OCI-M2 (cell line): ENCODE measurements at regions not wholly inside any gene's neighbourhood (a gene's known extent, or its start where the extent isn't known, plus 50 kb on each side); places are given as distances from the start of the nearest gene placed in this dataset.

Experiments used
- DNase-seq: peaks from one replicate; lab custom pipeline; 2025; ENCODE audit not compliant: unreplicated experiment; lab: John Stamatoyannopoulos, UW

DNA sequence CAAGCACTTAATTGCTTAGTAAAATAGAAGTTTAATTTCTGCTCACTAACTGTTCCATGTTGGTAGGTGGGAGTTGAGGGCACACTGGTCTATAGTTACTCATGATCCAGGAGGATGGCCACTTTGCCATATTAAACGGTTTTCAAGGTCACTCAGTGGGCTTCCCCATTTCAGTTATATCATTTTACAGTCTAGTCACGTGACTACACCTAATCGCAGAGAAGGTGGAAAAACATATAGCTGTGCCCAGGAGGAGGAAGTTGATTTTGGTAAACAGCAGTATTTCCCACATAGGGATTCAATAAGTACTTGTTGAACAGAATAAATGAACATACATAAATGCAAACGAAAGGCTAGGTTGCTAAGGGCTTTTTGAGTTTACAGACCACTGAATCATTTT lies 541.1 kb upstream of the CAMK1G start:
- no peak for DNase-seq

DNA sequence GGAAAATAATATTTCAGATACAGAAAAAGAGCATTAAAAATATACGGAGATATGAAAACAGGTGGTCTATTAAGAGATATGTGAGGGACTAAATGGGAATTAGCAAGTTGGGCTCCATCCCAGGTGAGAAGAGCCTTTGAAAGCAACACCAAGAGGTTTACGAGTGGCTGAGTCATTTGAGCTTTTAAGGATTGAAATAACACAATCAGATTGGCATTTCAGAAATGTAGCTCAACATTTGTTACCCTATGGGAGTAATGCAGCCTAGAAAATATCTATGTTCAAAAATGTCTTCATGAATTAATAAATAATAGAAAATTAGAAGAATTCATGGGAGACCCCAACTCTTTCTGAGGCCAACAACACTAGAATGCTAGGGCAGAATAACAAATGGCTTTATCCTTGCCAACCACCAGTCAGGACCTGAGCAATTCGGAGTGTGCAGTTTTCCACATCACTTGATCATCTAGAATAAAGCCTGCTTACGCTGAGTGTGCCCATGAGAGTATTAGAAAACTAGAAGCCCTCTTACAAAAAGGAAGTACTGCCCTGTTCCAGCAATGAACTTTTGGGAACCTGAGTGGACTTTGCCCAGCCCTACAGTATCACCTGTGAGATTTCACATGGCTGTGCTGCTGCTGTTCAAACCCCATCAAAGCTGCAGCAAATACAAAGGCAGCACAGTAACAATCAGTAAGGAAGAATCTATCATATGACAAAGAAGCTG lies 538.0 kb upstream of the CAMK1G start:
- DNase-seq: no peak

DNA sequence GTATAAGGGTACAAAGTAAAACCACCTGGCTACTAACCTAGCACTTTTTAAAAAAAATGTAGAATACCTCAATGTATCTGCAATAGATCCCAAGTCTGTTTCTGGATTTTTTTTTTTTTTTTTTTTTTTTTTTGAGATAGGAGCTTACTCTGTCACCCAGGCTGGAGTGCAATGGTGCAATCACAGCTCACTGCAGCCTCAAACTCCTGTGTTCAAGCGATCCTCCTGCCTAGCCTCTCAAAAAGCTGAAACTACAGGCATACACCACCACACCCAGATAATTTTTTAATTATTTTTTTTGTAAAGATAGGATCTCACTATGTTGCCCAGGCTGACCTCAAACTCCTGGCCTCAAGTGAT lies 537.5 kb upstream of the CAMK1G start:
- DNase-seq: no peak

DNA sequence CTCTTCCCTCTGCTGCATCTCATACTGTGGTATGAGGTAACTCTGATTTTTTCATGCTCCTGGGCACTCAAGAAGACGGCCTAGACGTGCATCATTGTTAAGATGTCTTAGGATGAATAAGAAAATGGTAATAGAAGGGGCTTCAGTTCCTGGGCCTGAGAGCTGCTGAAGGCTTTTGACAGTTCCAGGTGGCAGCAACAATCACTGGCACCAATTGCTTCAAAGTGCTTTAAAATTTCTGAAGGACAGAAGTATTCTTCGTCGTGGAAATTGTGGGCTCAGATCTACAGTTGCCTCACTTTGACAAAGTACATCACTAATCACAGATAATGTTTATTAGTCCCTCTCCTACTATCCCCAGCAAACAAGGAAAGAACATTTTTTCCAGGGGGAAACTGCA lies 536.6 kb upstream of the CAMK1G start:
- DNase-seq: no peak

DNA sequence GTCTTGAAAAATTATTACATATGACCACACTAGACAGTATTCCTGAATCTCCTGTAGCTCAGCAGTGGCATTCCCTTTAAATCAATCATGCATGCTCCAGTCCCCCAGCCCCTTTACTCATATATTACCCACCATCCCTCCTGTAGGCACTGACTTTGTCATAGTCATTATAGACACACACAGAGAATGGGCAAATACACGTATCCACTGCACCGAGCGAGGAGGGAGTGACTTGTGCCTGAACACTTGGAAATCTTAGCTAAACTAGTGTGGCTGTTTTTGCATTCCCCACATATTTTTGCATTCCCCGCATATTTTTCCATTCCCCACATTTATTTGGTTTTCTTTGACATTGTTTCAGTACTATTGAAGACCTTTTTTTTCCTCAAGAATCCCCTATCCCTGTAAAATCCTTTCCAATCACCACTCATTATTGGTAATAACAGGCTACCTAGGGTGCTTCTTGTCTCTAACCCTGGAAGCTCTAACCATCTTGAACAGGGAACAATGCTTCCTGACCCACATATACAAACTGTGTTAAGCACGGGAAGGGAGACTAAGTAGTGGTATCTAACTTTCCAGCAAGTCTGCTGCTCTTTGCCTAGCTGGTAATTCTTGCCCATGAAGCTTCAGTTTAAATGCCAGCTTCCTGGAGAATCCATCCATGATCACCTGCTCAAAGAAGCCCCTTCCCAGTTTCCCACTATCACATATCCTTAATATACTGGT lies 534.4 kb upstream of the CAMK1G start:
- DNase-seq: no peak

DNA sequence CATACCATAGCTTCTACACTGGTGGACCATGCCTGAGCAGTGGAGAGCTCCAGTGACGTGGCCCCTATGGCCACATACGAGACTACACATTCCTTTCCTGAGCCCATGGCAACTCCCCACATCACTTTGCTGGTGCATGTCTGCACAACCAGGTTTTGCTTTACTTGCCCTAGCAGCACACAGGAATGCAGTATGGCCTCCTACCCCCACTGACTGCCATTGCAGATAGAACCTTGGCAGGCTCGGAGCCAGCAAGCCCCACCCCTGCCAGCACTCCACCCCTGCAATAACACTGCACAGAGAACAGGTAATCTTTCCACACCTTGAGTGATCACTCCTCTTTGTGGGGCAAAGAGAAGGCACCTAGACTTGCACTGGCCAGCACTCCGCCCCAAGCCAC lies 531.9 kb upstream of the CAMK1G start:
- DNase-seq: no peak

DNA sequence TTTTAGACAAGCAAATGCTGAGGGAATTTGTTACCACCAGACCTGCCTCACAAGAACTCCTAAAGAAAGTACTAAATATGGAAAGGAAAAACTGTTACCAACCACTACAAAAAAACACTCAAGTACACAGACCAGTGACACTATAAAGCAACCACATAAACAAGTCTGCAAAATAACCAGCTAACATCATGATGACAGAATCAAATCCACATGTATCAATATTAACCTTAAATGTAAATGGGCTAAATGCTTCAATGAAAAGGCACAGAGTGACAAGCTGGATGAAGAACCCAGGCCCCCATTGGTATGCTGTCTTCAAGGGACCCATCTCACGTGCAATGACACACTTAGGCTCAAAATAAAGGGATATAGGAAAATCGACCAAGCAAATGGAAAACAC lies 529.9 kb upstream of the CAMK1G start:
- no peak for DNase-seq

DNA sequence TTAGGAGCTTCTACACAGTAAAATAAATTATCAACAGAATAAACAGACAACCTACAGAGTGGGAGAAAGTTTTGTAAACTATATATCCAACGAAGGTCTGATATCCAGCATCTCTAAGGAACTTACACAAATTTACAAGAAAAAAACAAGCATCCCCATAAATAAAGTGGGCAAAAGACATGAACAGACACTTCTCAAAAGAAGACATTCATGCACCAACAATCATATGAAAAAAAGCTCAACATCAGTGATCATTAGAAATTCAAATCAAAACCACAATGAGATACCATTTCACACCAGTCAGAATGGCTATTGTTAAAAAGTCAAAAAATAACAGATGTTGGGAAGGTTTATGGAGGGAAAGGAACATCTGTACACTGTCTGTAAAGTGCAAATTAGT lies 526.4 kb upstream of the CAMK1G start:
- no peak for DNase-seq

DNA sequence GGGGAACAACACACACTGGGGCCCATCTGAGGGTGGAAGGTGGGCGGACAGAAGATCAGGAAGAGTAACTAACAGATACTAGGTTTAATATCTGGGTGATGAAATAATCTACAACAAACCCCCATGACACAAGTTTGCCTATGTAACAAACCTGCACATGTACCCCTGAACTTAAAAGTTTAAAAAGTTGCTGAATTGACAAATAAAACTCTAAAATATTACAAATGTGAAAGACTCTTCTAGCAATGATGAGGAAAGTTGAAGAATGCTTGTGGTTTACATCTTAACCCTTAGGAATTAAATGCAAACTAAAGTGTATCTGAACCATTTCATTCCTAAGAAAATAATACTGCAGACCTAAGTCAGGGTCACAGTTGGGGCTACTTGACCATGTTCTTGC lies 525.6 kb upstream of the CAMK1G start:
- no peak for DNase-seq

DNA sequence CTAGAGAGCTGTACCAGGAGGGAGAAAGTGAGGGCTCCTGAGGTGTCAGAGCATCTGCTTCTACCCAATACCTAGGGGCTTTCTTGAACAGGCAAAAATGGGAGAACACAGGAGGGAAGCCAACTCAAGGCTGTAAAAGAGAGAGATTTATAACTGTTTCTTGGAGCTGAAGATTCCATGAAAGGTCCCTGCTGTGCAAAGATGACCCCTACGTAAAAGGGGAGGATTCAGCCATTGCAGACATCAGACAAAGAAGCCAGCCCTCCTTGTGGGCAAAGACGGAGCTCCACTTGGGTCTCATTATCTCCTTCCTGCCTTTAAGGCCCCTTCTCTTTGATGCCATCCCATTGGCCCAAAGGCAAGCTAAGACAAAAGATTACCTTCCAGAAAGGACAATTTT lies 524.1 kb upstream of the CAMK1G start:
- no peak for DNase-seq

DNA sequence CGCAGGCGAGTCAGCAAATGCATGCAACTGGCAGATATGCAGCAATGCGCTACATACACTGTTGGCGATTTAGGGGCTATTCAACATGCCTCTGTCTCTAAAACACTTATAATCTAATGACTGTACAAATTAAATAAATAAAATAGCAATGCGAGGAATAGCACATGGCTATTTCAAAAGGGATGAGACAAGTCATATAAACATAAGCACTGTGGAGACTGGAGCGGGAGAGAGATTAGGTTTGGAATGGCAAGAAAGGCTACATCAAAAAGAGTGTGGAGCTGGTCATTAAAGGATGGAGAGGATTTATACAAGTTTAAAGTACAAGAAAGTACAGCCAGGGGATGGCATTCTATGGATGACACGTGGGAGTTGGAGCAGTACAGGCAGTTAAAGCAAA lies 523.5 kb upstream of the CAMK1G start:
- DNase-seq: no peak

DNA sequence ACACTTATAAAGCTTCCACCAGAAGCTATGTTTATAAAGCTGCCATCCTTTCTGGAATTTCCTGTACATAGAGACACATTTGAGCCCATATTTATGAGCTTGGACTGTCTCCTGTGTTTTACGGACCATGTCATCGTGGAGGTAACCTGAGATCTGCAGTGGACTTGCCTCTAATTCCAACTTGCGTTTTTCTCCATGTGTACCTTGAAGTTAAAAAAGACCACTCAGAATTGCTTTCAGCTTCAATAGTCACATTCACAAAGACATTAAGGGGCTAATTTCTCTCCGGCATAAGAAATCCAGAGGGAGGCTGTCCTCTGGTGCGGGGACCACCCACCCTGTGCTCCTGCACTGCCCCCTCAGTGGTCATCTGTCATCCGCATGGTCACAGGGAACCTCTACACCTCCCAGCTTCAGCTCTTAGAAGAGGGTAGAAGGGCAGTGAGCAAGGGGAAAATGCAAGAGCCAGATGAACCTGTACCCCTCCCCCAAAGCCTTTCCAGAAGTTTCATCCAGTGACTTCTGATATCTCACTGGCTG lies 521.4 kb upstream of the CAMK1G start:
- no peak for DNase-seq

DNA sequence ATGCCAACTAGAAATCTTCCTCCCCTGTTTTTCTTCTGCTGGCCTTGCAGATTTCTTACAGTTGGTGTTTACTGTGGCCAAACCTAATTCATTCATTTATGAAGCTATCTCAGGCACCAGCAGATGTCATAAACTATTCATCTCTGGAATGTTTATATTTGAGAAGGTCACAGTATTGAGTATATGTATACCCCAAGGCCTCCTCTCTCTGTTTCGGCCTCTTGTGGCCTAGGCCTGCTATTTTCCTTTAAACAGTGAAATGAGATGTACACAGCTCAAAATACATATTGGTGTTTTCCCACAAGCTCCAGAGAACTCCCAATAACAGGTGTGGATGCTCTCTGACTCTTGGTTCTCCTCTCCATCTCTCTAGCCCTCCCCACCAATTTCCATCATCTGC lies 520.7 kb upstream of the CAMK1G start:
- no peak for DNase-seq

DNA sequence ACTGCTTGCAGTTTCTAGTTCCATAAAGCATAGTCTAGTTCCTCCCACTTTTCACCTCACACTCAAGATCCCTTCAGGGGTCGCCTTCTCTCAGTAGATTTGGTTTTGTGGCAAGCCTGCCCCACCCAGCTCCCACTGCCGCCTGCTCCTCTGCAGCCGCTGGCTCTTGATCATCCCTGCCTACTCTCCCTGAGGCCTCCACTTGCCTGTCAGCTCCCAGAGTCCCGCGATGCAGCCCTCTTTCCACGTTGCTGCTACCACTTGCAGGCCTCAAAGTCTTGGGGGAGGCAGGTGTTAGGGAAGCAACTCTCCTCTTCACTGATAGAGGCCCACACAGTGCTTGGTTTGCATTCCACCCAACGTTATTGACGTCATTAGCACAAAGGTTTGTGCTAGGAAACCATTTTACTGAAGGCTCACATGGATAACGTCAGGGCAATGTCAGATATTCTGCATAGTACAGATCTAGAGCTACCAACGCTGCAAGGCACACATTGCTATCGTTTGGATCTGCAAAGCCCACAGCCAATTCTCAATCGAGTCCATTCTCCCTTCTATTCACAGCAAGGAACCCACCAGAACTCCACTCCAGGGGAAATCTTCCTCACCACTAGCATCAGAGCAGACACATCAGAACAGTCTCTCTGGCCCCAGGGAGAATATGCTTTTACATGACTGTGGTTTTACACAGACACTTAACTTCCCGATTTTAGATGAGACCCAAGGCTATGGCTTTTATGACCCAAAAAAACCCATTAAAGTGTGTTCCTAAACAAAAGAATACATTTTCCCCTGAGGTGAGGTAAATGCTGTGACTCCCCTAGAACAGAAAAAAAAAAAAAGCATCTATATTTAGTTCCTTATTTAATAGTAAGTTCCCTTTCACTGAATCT lies 519.5 kb upstream of the CAMK1G start:
- no peak for DNase-seq

DNA sequence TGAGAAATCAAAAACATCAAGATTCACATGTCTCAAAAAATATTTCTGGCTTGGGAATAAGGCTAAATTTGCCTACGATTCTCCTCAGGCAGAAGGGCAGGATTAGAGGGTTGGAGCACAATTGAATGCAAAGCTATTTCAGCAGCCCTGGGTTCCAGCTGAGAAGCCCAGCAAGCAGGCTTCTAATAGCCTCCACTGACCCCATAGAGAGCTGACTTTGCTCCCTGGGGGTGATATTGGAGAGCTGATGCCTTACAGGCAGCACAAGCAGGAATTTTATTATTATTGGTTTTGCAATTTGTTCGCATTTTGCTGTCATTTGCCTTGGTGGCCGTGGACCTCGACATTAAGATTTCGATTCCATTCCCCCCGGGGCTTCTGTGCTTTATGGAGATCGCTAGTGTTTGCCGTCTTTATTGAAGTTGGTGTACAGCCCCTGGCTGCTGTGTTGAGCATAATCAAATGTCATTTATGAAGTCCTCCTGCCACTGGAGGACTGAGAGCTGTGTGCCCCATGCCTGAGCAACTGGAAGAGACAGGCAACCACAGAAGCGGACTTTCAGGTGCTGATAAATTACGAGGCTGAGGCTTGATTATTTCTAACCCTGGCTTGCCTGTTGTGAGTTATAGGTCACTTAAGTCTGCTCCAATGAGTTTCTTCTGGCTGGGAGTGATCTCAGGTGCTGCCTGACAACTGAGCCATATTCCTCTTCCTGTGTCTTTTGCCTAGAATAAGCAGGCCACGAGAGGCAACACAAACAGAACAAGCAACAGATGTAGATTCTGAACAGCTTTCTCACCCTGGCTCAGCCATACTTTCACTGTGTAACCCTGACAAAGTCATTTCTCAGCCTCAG lies 518.4 kb upstream of the CAMK1G start:
- no peak for DNase-seq

DNA sequence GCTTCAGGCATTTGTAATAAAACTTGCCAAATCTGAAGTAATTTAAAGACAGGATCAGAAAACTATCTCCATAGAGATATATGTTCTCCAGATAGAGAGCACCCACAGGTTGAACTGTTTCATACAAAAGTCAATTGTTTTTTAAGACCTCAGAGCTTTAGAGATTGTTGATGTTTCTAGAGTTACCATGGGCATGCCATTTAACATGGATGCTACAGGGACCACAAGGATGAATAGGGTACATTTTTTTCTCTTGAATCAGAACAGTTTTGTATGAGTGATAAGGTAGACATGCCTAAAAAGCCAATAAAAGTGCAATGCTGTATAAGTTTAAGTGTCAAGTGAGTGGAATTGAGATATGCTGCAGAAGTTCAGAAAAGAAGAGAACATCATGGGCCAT lies 511.0 kb upstream of the CAMK1G start:
- DNase-seq: no peak

DNA sequence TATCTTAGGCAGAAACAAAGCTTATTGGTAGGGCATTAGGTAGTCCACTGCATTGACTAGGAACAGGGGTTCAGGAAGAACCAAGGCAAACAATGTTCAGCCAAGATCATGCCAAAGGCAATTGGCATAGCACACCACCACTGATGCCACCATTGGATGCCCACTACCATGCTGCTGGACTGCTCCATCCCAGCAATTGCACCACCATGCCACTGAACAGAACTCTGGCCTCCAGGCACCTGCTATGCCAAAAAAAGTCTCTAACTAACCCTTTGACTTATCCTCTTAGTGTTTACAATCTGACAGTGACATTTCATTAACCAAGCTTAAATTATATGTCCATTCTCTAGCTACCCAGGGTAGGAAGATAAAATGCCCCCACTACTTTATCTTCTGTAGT lies 509.6 kb upstream of the CAMK1G start:
- DNase-seq: no peak

DNA sequence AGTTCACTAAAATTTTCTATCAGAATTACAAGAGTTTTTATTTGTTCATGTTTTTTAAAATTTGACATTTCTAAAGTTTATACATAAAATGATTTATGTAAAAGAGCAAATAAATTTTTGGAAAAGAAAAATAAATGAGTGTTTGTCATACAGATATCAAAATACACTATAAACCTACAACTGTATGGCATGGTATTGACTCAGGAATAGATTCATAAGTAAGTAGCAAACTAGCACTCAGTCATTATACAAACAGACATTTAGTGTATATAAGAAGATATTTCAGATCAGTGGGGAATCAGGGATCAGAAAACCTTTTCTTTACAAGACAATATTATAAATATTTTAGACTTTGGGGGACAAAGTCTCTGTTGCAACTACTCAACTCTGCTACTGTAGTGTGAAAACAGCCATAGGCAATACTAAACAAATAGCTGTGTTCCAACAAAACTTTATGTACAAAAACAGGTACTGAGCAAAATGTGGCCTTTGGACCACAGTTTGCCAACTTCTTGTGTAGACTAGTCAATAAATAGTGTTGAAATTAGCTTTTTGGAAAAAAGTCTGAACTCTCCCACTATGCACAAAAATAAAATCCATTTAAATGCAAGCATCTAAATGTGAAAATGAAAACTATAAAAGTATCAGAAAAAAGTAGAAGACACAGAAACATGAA lies 508.8 kb upstream of the CAMK1G start:
- no peak for DNase-seq

DNA sequence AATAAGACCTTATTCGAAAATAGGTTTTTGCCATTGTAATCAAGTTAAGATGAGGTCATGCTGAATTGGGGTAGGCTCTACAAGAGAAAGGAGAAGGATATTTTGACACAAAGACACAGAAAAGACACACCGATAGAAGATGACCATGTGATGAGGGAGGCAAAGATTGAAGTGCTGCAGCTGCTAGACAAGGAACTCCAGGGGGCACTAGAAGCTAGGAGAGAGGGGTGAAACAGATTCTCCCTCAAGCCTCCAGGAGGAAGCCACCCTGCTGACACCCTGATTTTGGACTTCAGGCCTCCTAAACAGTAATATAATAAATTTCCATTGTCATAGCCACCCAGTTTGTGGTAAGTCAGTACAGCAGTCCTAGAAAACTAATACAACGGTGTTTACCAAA lies 506.8 kb upstream of the CAMK1G start:
- no peak for DNase-seq

DNA sequence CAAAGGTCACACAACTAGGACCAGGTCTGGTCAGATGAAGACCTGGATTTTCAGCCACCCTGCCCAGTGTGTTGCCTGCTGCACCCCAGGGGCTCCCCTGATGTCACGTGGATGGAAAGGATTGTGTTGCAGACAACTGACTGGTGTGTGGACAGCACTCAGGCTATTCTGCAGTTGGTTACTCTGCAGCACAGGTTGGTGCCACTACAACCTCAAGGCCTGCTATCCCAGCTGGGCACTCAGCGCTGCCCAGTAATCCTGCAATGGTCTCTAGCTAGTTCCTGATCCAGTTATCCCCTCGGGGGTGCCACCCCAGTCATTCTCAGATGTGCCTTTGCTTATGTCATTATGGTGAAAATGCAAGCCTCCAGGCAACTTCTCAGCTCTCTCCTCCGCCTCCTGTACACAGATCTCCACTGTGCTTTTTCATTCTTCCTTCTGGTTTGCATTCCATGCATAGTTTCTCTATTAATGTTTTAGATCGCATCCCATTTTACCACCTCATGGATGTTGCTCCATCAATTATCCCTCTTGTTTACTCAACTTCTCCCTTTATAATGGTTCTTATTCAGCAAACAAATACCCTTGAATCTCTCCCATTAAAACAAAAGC lies 503.2 kb upstream of the CAMK1G start:
- no peak for DNase-seq
